ENCODE measurements at regions not wholly inside any gene's neighbourhood (a gene's known extent, or its start where the extent isn't known, plus 50 kb on each side); places are given as distances from the start of the nearest gene placed in this dataset.

- no peak for DNase-seq (ENCODE audit: low spot score)
Observed at GRCh38 chr17:71334048-71334751, 786.6 kb upstream of the SOX9 start.

- no peak for DNase-seq (ENCODE audit: low spot score)
Observed at GRCh38 chr17:71335212-71335611, 785.6 kb upstream of the SOX9 start.

GRCh38 chr17:71337938-71338337 lies 782.9 kb upstream of the SOX9 start:
- no peak for DNase-seq (ENCODE audit: low spot score)

GRCh38 chr17:71338396-71338795 lies 782.4 kb upstream of the SOX9 start:
- DNase-seq (ENCODE audit: low spot score): peak; percentile 13

GRCh38 chr17:71339206-71339605 lies 781.6 kb upstream of the SOX9 start:
- no peak for DNase-seq (ENCODE audit: low spot score)

GRCh38 chr17:71342737-71343136 lies 778.1 kb upstream of the SOX9 start:
- no peak for DNase-seq (ENCODE audit: low spot score)

- DNase-seq (ENCODE audit: low spot score): no peak
Observed at GRCh38 chr17:71349908-71350600, 770.8 kb upstream of the SOX9 start.

GRCh38 chr17:71360301-71360700 lies 760.5 kb upstream of the SOX9 start:
- DNase-seq (ENCODE audit: low spot score): no peak

GRCh38 chr17:71361656-71362450 lies 759.0 kb upstream of the SOX9 start:
- no peak for DNase-seq (ENCODE audit: low spot score)

- no peak for DNase-seq (ENCODE audit: low spot score)
Observed at GRCh38 chr17:71363661-71364060, 757.2 kb upstream of the SOX9 start.

GRCh38 chr17:71371809-71372208 lies 749.0 kb upstream of the SOX9 start:
- DNase-seq (ENCODE audit: low spot score): no peak

GRCh38 chr17:71375948-71376347 lies 744.9 kb upstream of the SOX9 start:
- DNase-seq (ENCODE audit: low spot score): no peak

GRCh38 chr17:71376933-71377332 lies 743.9 kb upstream of the SOX9 start:
- no peak for DNase-seq (ENCODE audit: low spot score)

GRCh38 chr17:71378036-71378435 lies 742.8 kb upstream of the SOX9 start:
- no peak for DNase-seq (ENCODE audit: low spot score)

GRCh38 chr17:71378741-71379140 lies 742.1 kb upstream of the SOX9 start:
- no peak for DNase-seq (ENCODE audit: low spot score)

GRCh38 chr17:71379512-71379911 lies 741.3 kb upstream of the SOX9 start:
- no peak for DNase-seq (ENCODE audit: low spot score)

GRCh38 chr17:71380535-71380934 lies 740.3 kb upstream of the SOX9 start:
- DNase-seq (ENCODE audit: low spot score): no peak

- no peak for DNase-seq (ENCODE audit: low spot score)
Observed at GRCh38 chr17:71380936-71381335, 739.9 kb upstream of the SOX9 start.

- no peak for DNase-seq (ENCODE audit: low spot score)
Observed at GRCh38 chr17:71383091-71383490, 737.7 kb upstream of the SOX9 start.

GRCh38 chr17:71387456-71387855 lies 733.4 kb upstream of the SOX9 start:
- no peak for DNase-seq (ENCODE audit: low spot score)

GRCh38 chr17:71392715-71393567 lies 727.9 kb upstream of the SOX9 start:
- no peak for DNase-seq (ENCODE audit: low spot score)

GRCh38 chr17:71395901-71396300 lies 724.9 kb upstream of the SOX9 start:
- DNase-seq (ENCODE audit: low spot score): no peak

Data from putamen (tissue), 1 donor.